Prostate gland (tissue), 2 donors: ENCODE measurements at regions not wholly inside any gene's neighbourhood (a gene's known extent, or its start where the extent isn't known, plus 50 kb on each side); places are given as distances from the start of the nearest gene placed in this dataset.

Source experiments
- DNase-seq: peaks from one replicate; pipeline ENCODE4 v3.0.0-alpha.2; 2019; ENCODE audit warnings: low spot score
- H3K27ac ChIP-seq, 2 donors: fragments of 200-600 bp; sonication (generic); 2 replicates each; pipeline ENCODE4 v1.5.1; 2017 to 2019
- H3K27me3 ChIP-seq: fragments of 200-600 bp; sonication (generic); replicated peaks from 2 replicates; pipeline ENCODE4 v1.5.1; 2019; ENCODE audit not compliant: insufficient read depth
- H3K36me3 ChIP-seq, 2 donors: fragments of 200-600 bp; sonication (generic); 1 replicate in 1 of 2; 2 replicates in 1 of 2; pipeline versions ENCODE4 v1.5.1 to v1.8.1; 2017 to 2019
- H3K4me1 ChIP-seq: fragments of 200-600 bp; sonication (generic); replicated peaks from 2 replicates; pipeline ENCODE4 v1.5.1; 2019
- H3K4me3 ChIP-seq, 2 donors: fragments of 200-600 bp; sonication (generic); 2 replicates each; pipeline ENCODE4 v1.5.1; 2017 to 2019
- H3K9me3 ChIP-seq: fragments of 200-600 bp; sonication (generic); 2 replicates; pipeline ENCODE4 v1.5.1; 2017
- CTCF ChIP-seq, 4 experiments: fragments of 200-600 bp in 2 of 4; fragments of 450-650 bp in 2 of 4; sonication (generic) in 2 of 4; IDR thresholded peaks; 1 replicate in 3 of 4; 2 replicates in 1 of 4; pipeline ENCODE4 v1.5.1; 2016 to 2019; ENCODE audit warnings: antibody characterized with exemption in 4 of 4, mild to moderate bottlenecking in 2 of 4, moderate library complexity in 2 of 4
- POLR2A ChIP-seq: fragments of 450-650 bp; IDR thresholded peaks from one replicate; pipeline ENCODE4 v1.6.1; 2016; ENCODE audit warnings: antibody characterized with exemption, mild to moderate bottlenecking
- POLR2AphosphoS5 ChIP-seq: sonication (generic); formaldehyde crosslinking; IDR thresholded peaks from one replicate; pipeline ENCODE4 v1.6.1; 2017; ENCODE audit warnings: antibody characterized with exemption
- WGBS: methylation state at CpG from one replicate; pipeline ENCODE4 v1.1.5; 2018; 5-methylcytosine and 5-hydroxymethylcytosine counted together
- intact Hi-C: fragments of 100-400 bp; cut with DNase I; formaldehyde crosslinking; loops from one replicate; pipeline ENCODE4 v1.14.2; 2022

GRCh38 chr11:42951266-42951665, 360.5 kb upstream of the API5 start:
- H3K27ac ChIP-seq = no peak overlapping the region
- peak; percentile 50 for DNase-seq
- intact Hi-C loops = no loop called here
- H3K4me3 ChIP-seq = no peak overlapping the region
- 39% methylated on average over 1 of the region's 1 CpG for WGBS
- H3K36me3 ChIP-seq = no peaks in the 10 kb centered on the region
- H3K4me1 ChIP-seq = no peaks in the 10 kb centered on the region
- no peaks in the 10 kb centered on the region for H3K27me3 ChIP-seq
- TF ChIP-seq POLR2AphosphoS5 (peak; percentile 49), CTCF (IDR thresholded peaks at IDR 0.05) (no peak)
- H3K9me3 ChIP-seq = no peaks in the 10 kb centered on the region

- Histone ChIP-seq H3K36me3 (no peaks in the 10 kb centered on the region), H3K27ac (no peak overlapping the region), H3K4me1 (no peaks in the 10 kb centered on the region), H3K9me3 (no peaks in the 10 kb centered on the region), H3K27me3 (no peaks in the 10 kb centered on the region), H3K4me3 (no peak overlapping the region)
- TF ChIP-seq CTCF (IDR thresholded peaks at IDR 0.05) = no peak
- TF ChIP-seq POLR2A = no peak
- TF ChIP-seq POLR2AphosphoS5 = no peak
- DNase-seq = no peak
- intact Hi-C loops = no loop called here
- 7% methylated on average over 1 of the region's 1 CpG for WGBS
Measured at GRCh38 chr11:42957831-42958230, 354.0 kb upstream of the API5 start.

GRCh38 chr11:42958635-42959034, 353.2 kb upstream of the API5 start:
- DNase-seq = no peak
- no peak overlapping the region for H3K27ac ChIP-seq
- WGBS = 77% methylated on average over 2 of the region's 2 CpGs
- TF ChIP-seq POLR2AphosphoS5 (no peak), POLR2A (no peak), CTCF (IDR thresholded peaks at IDR 0.05) (no peak)
- no peaks in the 10 kb centered on the region for H3K36me3 ChIP-seq
- no peaks in the 10 kb centered on the region for H3K4me1 ChIP-seq
- H3K9me3 ChIP-seq = no peaks in the 10 kb centered on the region
- no peaks in the 10 kb centered on the region for H3K27me3 ChIP-seq
- intact Hi-C loops = no loop called here
- H3K4me3 ChIP-seq = no peak overlapping the region

- WGBS = 27% methylated on average over 1 of the region's 1 CpG
- intact Hi-C loops = no loop called here
- Histone ChIP-seq H3K4me3 (no peak overlapping the region), H3K36me3 (no peaks in the 10 kb centered on the region), H3K4me1 (no peaks in the 10 kb centered on the region), H3K27ac (no peak overlapping the region), H3K27me3 (no peaks in the 10 kb centered on the region), H3K9me3 (no peaks in the 10 kb centered on the region)
- no peak for DNase-seq
- TF ChIP-seq CTCF (IDR thresholded peaks at IDR 0.05) (no peak), POLR2A (no peak), POLR2AphosphoS5 (no peak)
Measured at GRCh38 chr11:42960521-42961088, 351.2 kb upstream of the API5 start.

DNA sequence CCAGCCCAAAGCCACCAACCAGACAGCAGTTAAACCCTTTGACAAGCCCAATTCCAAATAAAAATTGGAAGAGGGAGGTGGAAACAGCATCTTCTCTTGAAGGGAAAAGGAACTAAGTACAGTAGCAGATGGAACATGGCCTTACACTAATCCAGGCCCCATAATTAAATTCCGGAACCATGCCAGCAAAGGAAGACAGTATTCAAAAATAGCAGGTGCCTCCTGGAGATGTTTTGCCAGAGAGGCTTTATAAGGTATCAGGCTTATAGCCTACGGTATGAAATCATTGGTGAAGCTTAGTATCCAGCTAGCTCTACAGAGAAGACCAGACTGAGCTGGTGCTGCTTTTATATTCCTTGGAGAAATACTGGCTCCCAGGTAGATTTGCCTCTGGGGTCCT, 344.1 kb upstream of the API5 start:
- intact Hi-C loops = no loop called here
- no peak for DNase-seq
- TF ChIP-seq POLR2A (no peak), POLR2AphosphoS5 (no peak), CTCF (IDR thresholded peaks at IDR 0.05) (no peak)
- H3K27me3 ChIP-seq = no peaks in the 10 kb centered on the region
- no peaks in the 10 kb centered on the region for H3K9me3 ChIP-seq
- H3K36me3 ChIP-seq = no peaks in the 10 kb centered on the region
- H3K4me3 ChIP-seq = no peak overlapping the region
- WGBS = 75% methylated on average over 2 of the region's 2 CpGs
- H3K4me1 ChIP-seq = no peaks in the 10 kb centered on the region
- no peak overlapping the region for H3K27ac ChIP-seq
